ENCODE measurements at regions not wholly inside any gene's neighbourhood (a gene's known extent, or its start where the extent isn't known, plus 50 kb on each side); places are given as distances from the start of the nearest gene placed in this dataset.

GRCh38 chr14:71179066-71179465, 271.8 kb downstream of the PCNX1 start:
- TF ChIP-seq TAF1 (IDR thresholded peaks at IDR 0.05; ENCODE audit: borderline replicate concordance, insufficient read depth, low read length), result no peak
- no peak for TF ChIP-seq POLR2AphosphoS5 (IDR thresholded peaks at IDR 0.05; ENCODE audit: low read depth, low read length)
- TF ChIP-seq REST (IDR thresholded peaks at IDR 0.05; ENCODE audit: insufficient read depth in 1 of 2, low read depth in 2 of 2, low read length in 2 of 2), result no peak
- no peak for TF ChIP-seq FOXP2 (optimal IDR thresholded peaks at IDR 0.05; ENCODE audit: borderline replicate concordance, extremely low read depth, extremely low read length, insufficient read depth)
- TF ChIP-seq SIN3A (IDR thresholded peaks at IDR 0.05; ENCODE audit: borderline replicate concordance, insufficient read depth, low read length), result no peak

- TF ChIP-seq SIN3A (IDR thresholded peaks at IDR 0.05; ENCODE audit: borderline replicate concordance, insufficient read depth, low read length) (no peak), TAF1 (IDR thresholded peaks at IDR 0.05; ENCODE audit: borderline replicate concordance, insufficient read depth, low read length) (no peak), FOXP2 (optimal IDR thresholded peaks at IDR 0.05; ENCODE audit: borderline replicate concordance, extremely low read depth, extremely low read length, insufficient read depth) (no peak), POLR2AphosphoS5 (IDR thresholded peaks at IDR 0.05; ENCODE audit: low read depth, low read length) (no peak), REST (IDR thresholded peaks at IDR 0.05; ENCODE audit: insufficient read depth in 1 of 2, low read depth in 2 of 2, low read length in 2 of 2) (no peak)
Measured at GRCh38 chr14:71180397-71180796, 273.1 kb downstream of the PCNX1 start.

GRCh38 chr14:71181215-71182003, 274.1 kb downstream of the PCNX1 start:
- TF ChIP-seq TAF1 (IDR thresholded peaks at IDR 0.05; ENCODE audit: borderline replicate concordance, insufficient read depth, low read length) (no peak), REST (IDR thresholded peaks at IDR 0.05; ENCODE audit: insufficient read depth in 1 of 2, low read depth in 2 of 2, low read length in 2 of 2) (no peak), POLR2AphosphoS5 (IDR thresholded peaks at IDR 0.05; ENCODE audit: low read depth, low read length) (no peak), SIN3A (IDR thresholded peaks at IDR 0.05; ENCODE audit: borderline replicate concordance, insufficient read depth, low read length) (no peak), FOXP2 (optimal IDR thresholded peaks at IDR 0.05; ENCODE audit: borderline replicate concordance, extremely low read depth, extremely low read length, insufficient read depth) (no peak)

- no peak for TF ChIP-seq REST (IDR thresholded peaks at IDR 0.05; ENCODE audit: insufficient read depth in 1 of 2, low read depth in 2 of 2, low read length in 2 of 2)
- no peak for TF ChIP-seq FOXP2 (optimal IDR thresholded peaks at IDR 0.05; ENCODE audit: borderline replicate concordance, extremely low read depth, extremely low read length, insufficient read depth)
- TF ChIP-seq POLR2AphosphoS5 (IDR thresholded peaks at IDR 0.05; ENCODE audit: low read depth, low read length), result no peak
- no peak for TF ChIP-seq TAF1 (IDR thresholded peaks at IDR 0.05; ENCODE audit: borderline replicate concordance, insufficient read depth, low read length)
- no peak for TF ChIP-seq SIN3A (IDR thresholded peaks at IDR 0.05; ENCODE audit: borderline replicate concordance, insufficient read depth, low read length)
Measured at GRCh38 chr14:71183876-71184689, 276.8 kb downstream of the PCNX1 start.
